ENCODE measurements at regions not wholly inside any gene's neighbourhood (a gene's known extent, or its start where the extent isn't known, plus 50 kb on each side); places are given as distances from the start of the nearest gene placed in this dataset.

GRCh38 chr1:60911966-60912697 is 170.2 kb upstream of the NFIA start:
- FAIRE-seq = no peak
- no peaks in the 10 kb centered on the region for H3K27me3 ChIP-seq (ENCODE audit: control insufficient read depth, insufficient read depth, low read length)
- TF ChIP-seq CTCF (IDR thresholded peaks at IDR 0.05; ENCODE audit: borderline replicate concordance, extremely low read depth, insufficient read depth) = no peak
- H3K4me3 ChIP-seq (ENCODE audit: low read length in 3 of 3) = no peak overlapping the region
- peak in 1 of 5 donors; percentile 29 for DNase-seq
- H3K27ac ChIP-seq (ENCODE audit: low read depth in 2 of 2, low read length in 2 of 2) = no peak overlapping the region
- intact Hi-C loops (cut with DNase I) = no loop called here
- H3K9ac ChIP-seq (ENCODE audit: low read length in 3 of 3) = no peak overlapping the region
- no peaks in the 10 kb centered on the region for H3K36me3 ChIP-seq (ENCODE audit: control insufficient read depth in 2 of 3, insufficient read depth in 3 of 3, low read length in 3 of 3)
- H3K4me1 ChIP-seq (ENCODE audit: control insufficient read depth in 2 of 3, insufficient read depth in 2 of 3, low read depth in 1 of 3, low read length in 3 of 3) = no peaks in the 10 kb centered on the region
- H3K9me3 ChIP-seq (ENCODE audit: control insufficient read depth in 2 of 3, insufficient read depth in 1 of 3, low read length in 3 of 3) = no peaks in the 10 kb centered on the region

DNA sequence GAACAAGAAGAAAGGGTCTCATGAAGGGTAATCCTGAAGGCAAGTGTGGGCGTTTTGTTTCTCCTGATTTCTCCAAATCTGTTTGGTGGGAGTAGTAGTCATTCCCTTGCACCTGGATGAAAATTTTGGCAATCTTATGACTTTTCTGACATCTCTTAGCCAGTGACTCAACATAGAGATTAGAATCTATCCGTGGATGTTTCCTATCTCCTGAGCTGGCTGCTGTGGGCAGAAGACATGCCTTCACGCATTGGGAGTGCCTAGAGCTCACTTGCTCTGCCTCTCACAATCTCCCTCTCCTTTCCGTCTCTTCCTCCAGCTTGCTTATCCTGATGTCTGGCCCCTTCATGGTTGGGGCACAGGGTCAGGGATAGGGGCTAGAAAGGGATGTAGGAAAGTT is 174.2 kb upstream of the NFIA start:
- H3K9me3 ChIP-seq (ENCODE audit: control insufficient read depth in 2 of 3, insufficient read depth in 1 of 3, low read length in 3 of 3) = no peaks in the 10 kb centered on the region
- no peaks in the 10 kb centered on the region for H3K27me3 ChIP-seq (ENCODE audit: control insufficient read depth, insufficient read depth, low read length)
- no peaks in the 10 kb centered on the region for H3K4me1 ChIP-seq (ENCODE audit: control insufficient read depth in 2 of 3, insufficient read depth in 2 of 3, low read depth in 1 of 3, low read length in 3 of 3)
- no peak for TF ChIP-seq CTCF (IDR thresholded peaks at IDR 0.05; ENCODE audit: borderline replicate concordance, extremely low read depth, insufficient read depth)
- DNase-seq (no peak), FAIRE-seq (no peak)
- H3K9ac ChIP-seq (ENCODE audit: low read length in 3 of 3) = no peak overlapping the region
- H3K36me3 ChIP-seq (ENCODE audit: control insufficient read depth in 2 of 3, insufficient read depth in 3 of 3, low read length in 3 of 3) = no peaks in the 10 kb centered on the region
- H3K4me3 ChIP-seq (ENCODE audit: low read length in 3 of 3) = no peak overlapping the region
- H3K27ac ChIP-seq (ENCODE audit: low read depth in 2 of 2, low read length in 2 of 2) = no peak overlapping the region
- intact Hi-C loops (cut with DNase I) = no loop called here

DNA sequence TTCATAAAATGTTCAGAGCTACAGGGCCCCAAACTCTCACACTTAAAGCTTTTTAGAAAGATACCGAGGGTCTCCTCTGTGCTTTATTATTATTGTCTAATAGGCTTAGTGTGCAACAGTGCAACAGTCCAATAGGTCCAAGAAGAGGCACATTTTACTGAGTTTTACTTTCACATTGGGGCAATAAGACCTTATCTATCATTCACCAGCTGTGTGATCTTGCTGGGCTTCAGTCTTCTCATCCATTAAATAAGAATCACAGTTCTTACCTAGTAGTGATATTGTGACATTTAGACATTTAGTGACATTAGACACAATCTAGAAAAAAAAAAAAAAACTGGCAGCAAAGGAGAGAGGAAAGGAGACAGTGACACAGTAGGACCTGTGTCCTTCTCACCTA is 175.8 kb upstream of the NFIA start:
- H3K9ac ChIP-seq (ENCODE audit: low read length in 3 of 3) = no peak overlapping the region
- intact Hi-C loops (cut with DNase I) = no loop called here
- FAIRE-seq (no peak), DNase-seq (no peak)
- H3K27ac ChIP-seq (ENCODE audit: low read depth in 2 of 2, low read length in 2 of 2) = no peak overlapping the region
- H3K36me3 ChIP-seq (ENCODE audit: control insufficient read depth in 2 of 3, insufficient read depth in 3 of 3, low read length in 3 of 3) = no peaks in the 10 kb centered on the region
- H3K4me1 ChIP-seq (ENCODE audit: control insufficient read depth in 2 of 3, insufficient read depth in 2 of 3, low read depth in 1 of 3, low read length in 3 of 3) = no peaks in the 10 kb centered on the region
- no peak for TF ChIP-seq CTCF (IDR thresholded peaks at IDR 0.05; ENCODE audit: borderline replicate concordance, extremely low read depth, insufficient read depth)
- no peaks in the 10 kb centered on the region for H3K9me3 ChIP-seq (ENCODE audit: control insufficient read depth in 2 of 3, insufficient read depth in 1 of 3, low read length in 3 of 3)
- no peaks in the 10 kb centered on the region for H3K27me3 ChIP-seq (ENCODE audit: control insufficient read depth, insufficient read depth, low read length)
- H3K4me3 ChIP-seq (ENCODE audit: low read length in 3 of 3) = no peak overlapping the region

DNA sequence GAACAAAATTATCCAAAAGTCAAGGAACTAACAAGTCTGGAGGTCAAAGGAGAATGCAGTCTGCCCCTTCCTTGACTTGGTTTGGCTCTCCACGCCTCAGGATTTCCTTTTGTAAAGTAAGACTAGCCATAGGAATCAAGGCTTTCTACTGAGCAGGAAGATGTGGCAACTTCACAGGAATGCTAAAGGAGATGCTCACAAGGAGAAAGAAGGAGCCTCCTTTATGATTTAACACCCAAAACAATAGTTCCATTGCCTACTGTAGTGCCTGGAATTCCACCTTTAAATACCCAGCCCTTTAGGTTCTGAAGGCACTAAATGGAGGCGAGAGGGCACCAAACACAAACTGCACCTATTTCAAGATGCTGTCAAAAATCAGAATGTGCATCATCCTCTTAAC is 176.3 kb upstream of the NFIA start:
- no peak for DNase-seq
- H3K4me1 ChIP-seq (ENCODE audit: control insufficient read depth in 2 of 3, insufficient read depth in 2 of 3, low read depth in 1 of 3, low read length in 3 of 3) = no peaks in the 10 kb centered on the region
- no peak for TF ChIP-seq CTCF (IDR thresholded peaks at IDR 0.05; ENCODE audit: borderline replicate concordance, extremely low read depth, insufficient read depth)
- H3K9me3 ChIP-seq (ENCODE audit: control insufficient read depth in 2 of 3, insufficient read depth in 1 of 3, low read length in 3 of 3) = no peaks in the 10 kb centered on the region
- intact Hi-C loops (cut with DNase I) = no loop called here
- no peak overlapping the region for H3K27ac ChIP-seq (ENCODE audit: low read depth in 2 of 2, low read length in 2 of 2)
- FAIRE-seq = no peak
- no peaks in the 10 kb centered on the region for H3K36me3 ChIP-seq (ENCODE audit: control insufficient read depth in 2 of 3, insufficient read depth in 3 of 3, low read length in 3 of 3)
- no peaks in the 10 kb centered on the region for H3K27me3 ChIP-seq (ENCODE audit: control insufficient read depth, insufficient read depth, low read length)
- H3K4me3 ChIP-seq (ENCODE audit: low read length in 3 of 3) = no peak overlapping the region
- no peak overlapping the region for H3K9ac ChIP-seq (ENCODE audit: low read length in 3 of 3)
